Stimulated activated CD4-positive, alpha-beta T cell treated with anti-CD3 and anti-CD28 coated beads, Interleukin-12 subunit alpha, Interleukin-12 subunit beta, amount 100 ng/mL, for 24 hours (primary cell): ENCODE measurements at regions not wholly inside any gene's neighbourhood (a gene's known extent, or its start where the extent isn't known, plus 50 kb on each side); places are given as distances from the start of the nearest gene placed in this dataset.

ENCODE experiments used
- DNase-seq, 2 experiments: peaks; one replicate each; pipeline ENCODE4 v3.0.0-alpha.2; 2020; ENCODE audit warnings: low read depth in 2 of 2

- no peak for DNase-seq
Measured at GRCh38 chr16:50994995-50995394, 156.1 kb downstream of the SALL1 start.

- no peak for DNase-seq
Measured at GRCh38 chr16:50992350-50993032, 158.6 kb downstream of the SALL1 start.

GRCh38 chr16:50991436-50991835 lies 159.6 kb downstream of the SALL1 start:
- no peak for DNase-seq

GRCh38 chr16:50991006-50991405 lies 160.1 kb downstream of the SALL1 start:
- no peak for DNase-seq

- no peak for DNase-seq
Measured at GRCh38 chr16:50989047-50989446, 162.0 kb downstream of the SALL1 start.

- DNase-seq, result no peak
Measured at GRCh38 chr16:50988441-50988840, 162.6 kb downstream of the SALL1 start.

- DNase-seq, result no peak
Measured at GRCh38 chr16:50986453-50986852, 164.6 kb downstream of the SALL1 start.

GRCh38 chr16:50985733-50986132 lies 165.3 kb downstream of the SALL1 start:
- DNase-seq, result no peak

GRCh38 chr16:50984688-50985087 lies 166.4 kb downstream of the SALL1 start:
- DNase-seq, result no peak

GRCh38 chr16:50982808-50983207 lies 168.3 kb downstream of the SALL1 start:
- no peak for DNase-seq

GRCh38 chr16:50981951-50982350 lies 169.1 kb downstream of the SALL1 start:
- DNase-seq, result no peak

GRCh38 chr16:50980666-50981065 lies 170.4 kb downstream of the SALL1 start:
- no peak for DNase-seq

- DNase-seq, result no peak
Measured at GRCh38 chr16:50979806-50980620, 171.1 kb downstream of the SALL1 start.

- DNase-seq, result no peak
Measured at GRCh38 chr16:50977138-50977537, 173.9 kb downstream of the SALL1 start.

GRCh38 chr16:50974438-50975036 lies 176.5 kb downstream of the SALL1 start:
- no peak for DNase-seq

GRCh38 chr16:50972876-50973275 lies 178.2 kb downstream of the SALL1 start:
- DNase-seq, result no peak

- DNase-seq, result no peak
Measured at GRCh38 chr16:50970281-50970680, 180.8 kb downstream of the SALL1 start.

- DNase-seq, result no peak
Measured at GRCh38 chr16:50967827-50968612, 183.1 kb downstream of the SALL1 start.

- no peak for DNase-seq
Measured at GRCh38 chr16:50964491-50964890, 186.6 kb downstream of the SALL1 start.

- DNase-seq, result no peak
Measured at GRCh38 chr16:50961952-50962351, 189.1 kb downstream of the SALL1 start.

- DNase-seq, result no peak
Measured at GRCh38 chr16:50960517-50961202, 190.4 kb downstream of the SALL1 start.
